HG02938 (cell line): ENCODE measurements at regions not wholly inside any gene's neighbourhood (a gene's known extent, or its start where the extent isn't known, plus 50 kb on each side); places are given as distances from the start of the nearest gene placed in this dataset.
"Not testable (repeated sequence)": the region's sequence is repeated elsewhere in the genome, so short reads cannot be mapped to it uniquely, and the experiment has no call there.

Experiments used
- ATAC-seq: cut with Tn5 transposase; IDR thresholded peaks from one replicate; pipeline ENCODE4 v1.9.1; 2021; ENCODE audit warnings: mild to moderate bottlenecking, moderate library complexity; ENCODE audit not compliant: unreplicated experiment

DNA sequence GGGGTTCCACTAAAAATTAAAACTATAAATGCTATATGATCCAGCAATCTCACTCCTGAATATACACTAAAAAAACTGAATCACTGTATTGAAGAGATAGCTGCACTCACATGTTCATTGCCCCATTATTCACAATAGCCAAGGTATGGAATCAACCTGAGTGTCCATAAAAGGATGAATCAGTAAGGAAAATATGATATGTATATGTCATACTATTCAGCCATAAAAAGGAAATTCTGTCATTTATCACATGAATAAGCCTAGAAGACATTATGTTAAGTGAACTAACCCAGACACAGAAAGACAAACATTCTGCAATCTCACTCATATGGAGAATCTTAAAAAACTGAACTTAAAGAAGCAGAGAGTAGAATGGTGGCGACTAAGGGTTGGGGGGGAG, 1376.2 kb upstream of the CDH9 start:
- ATAC-seq, result no peak

DNA sequence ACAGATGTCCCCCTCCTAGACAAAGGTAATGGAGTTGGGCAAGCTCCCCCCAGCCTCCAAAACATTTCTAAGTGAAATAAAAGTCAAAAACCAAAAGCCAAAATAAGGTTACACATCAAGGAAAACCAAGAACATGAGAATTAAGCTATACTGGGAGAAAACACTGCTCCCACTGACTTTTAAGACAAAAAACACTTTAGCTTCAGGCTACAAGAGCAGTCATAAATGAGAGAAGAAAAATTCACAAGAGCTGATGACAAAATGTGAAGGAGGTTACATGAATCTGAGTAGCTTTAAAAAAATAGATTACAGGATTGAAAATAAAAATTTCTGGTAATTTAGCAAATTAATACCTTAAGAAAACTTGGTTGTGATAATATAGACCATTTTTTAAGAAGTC, 1370.3 kb upstream of the CDH9 start:
- no peak for ATAC-seq

DNA sequence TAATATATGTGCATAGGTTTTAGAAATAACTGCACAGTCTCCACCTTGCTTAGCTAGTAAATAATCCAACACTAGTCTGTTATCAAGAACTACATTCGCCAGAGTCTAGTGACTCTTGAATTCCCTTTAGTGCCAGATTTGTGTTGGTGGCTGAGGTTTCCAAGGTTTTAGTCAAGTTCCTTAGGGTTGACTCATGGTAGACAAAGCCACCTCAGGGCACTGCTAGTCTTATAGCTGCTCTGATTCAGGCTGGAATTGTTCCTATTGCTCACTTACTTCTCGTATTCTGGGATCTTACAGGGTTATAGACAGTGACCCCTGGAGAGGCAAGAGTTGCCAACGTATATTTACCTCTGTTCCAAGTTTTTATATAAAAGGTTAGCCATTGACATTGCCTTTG, 1369.8 kb upstream of the CDH9 start:
- ATAC-seq, result no peak

DNA sequence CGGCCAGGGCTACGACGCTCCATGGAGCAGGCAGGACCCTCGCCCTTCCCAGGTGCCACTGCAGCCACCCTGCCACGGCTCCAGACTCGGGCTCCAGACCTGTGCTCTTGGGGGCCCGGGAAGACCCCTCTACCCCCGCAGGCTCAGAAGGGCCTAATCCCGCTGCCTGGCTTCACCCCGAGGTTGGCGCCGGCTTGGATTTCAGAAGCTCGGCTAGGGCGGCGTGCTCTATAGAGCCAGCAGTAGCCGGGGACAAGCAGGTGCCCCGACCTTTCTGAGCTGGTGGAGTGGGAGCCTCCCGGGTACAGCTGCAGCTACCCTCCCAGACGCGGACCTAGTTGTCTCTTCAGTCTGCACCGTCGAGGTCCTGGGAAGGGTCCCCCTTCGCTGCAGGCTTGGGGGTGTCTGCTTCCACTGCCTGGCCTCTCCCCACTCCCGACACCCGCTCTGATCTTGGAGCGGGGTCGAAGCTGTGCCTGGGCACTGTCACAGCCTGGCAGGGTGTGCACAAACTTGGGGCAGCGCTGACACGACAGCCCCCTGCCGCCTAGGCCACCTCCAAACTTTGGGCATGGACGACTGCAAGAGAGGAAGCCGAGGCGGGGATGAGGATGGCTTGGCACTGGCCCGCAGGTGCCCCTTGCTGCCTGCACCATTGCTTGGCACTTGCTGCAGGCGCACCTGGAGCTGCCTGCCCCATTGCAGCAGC, 1366.1 kb upstream of the CDH9 start:
- ATAC-seq, result no peak

DNA sequence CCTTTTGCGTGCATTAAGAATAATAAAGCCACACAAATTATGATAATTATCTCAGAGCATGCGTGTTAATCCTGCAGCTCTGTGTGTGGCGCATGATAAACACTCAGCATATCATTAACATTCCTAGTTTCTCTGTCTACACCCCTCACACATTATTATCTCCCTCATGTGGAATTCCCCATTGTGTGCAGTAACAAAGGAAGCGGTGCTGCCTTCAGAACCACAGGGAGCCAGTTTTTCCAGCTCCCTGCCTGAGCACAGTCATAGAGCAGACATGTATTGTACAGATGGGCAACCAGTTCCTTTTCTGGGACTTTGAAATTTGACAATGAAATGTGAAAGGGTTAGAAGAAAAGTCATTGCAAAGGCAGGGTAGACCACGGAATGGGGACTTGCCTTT, 1365.5 kb upstream of the CDH9 start:
- no peak for ATAC-seq

DNA sequence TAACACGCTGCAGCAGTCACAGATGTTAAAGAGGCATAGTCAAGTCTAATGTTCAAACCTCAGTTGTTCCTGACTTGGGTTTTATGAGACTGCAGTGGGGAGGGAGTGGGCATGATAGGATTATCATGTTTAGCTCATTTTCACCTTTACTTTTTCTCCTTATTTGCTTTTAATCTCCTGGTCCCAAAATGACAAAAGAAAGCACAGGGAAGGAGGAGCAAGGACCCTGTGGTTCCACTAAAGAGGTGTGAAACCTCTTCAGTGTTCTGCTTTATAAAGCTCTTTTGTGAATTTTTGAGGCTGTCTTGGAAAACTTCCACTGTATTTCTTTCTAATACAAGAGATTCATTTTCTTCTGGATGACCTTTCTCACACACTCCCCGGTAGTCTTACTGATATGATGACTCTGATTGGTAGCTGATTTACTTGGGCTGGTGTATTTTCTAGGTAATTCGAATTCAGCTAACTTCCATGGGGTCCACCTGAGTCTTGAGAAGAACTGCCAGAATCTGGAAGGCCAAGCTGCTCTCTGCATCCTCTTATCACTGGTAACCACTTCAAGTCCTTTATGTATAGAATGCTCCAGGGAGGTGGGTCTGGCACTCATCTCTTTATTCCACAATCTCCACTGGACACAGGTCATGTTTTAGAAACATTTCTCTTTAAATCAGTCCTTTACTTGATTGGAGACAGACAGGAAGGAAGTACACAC, 1364.4 kb upstream of the CDH9 start:
- ATAC-seq, result no peak

GRCh38 chr5:28400076-28400475, 1361.7 kb upstream of the CDH9 start:
- no peak for ATAC-seq

DNA sequence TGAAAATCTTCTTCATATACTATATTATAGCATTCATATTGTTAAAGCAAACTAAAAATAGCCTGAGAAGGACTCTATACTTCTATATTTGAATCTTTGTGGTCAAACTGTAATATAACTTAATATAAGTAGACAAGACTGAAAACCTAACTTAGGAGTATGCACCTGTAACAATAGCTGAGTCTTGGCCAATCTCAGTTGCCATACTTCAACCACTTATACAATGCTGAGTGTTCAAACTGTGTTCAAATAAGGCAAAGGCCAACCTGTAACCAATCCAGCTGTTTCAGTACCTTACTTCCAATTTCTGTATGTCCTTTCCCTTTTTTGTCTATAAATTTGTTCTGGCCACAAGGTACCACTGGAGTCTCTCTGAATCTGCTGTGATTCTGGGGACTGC, 1360.8 kb upstream of the CDH9 start:
- ATAC-seq, result no peak

DNA sequence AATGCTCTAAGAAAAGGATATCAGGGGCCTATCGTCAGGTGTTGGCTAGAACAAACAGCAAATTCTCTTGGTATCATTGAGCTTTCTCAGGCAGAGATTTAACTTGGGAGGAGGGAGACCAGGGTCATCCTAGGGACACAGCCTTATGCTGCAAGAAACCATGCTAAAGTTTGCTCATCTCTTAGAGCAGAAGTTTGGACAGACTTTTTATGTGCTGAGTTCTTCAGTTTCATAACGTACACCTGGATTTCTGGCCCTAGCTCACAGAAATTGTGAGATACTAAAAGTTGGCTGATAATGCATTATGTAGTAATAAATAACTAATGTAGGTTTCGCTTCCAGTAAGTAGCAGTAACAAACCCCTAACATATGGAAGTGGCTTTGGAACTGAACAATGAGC, 1359.8 kb upstream of the CDH9 start:
- no peak for ATAC-seq

DNA sequence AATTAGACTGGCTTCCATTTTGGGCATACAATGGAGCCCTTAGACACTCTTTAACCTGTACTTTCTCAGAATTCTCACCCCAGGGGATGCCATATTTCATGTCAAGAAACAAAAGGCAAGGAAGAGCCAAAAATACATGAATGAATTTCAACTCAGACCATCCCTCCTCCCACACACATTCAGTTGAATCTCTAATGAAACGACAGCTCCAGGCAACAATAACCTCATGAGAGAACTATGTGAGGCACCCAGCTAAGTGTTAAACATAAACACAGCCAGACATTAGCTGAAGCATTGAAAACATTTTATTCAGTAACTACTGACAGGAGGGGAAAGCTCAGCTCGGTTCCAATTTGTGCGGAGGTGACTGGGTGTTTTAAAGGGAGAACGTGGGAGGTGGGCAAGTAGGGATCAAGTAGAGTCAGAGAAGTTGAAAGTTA, 1359.1 kb upstream of the CDH9 start:
- ATAC-seq, result no peak

DNA sequence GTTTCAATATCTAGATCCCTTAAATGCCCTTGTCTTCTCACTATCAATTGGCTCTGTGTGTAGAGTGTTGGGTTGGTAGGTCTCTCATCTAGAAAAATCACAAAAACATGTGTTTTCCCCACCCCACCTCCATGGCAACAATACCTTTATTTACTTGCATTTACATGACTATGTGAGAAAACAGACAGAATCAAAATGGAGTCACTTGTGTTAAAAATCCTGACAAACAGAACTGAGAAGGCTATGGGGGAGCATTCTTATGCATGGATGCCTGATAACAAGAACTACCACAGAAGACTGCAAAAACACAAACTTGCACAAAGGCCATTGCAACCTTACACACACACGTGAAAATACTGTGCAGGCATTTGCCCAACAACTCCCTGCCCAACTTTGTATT, 1352.9 kb upstream of the CDH9 start:
- no peak for ATAC-seq

DNA sequence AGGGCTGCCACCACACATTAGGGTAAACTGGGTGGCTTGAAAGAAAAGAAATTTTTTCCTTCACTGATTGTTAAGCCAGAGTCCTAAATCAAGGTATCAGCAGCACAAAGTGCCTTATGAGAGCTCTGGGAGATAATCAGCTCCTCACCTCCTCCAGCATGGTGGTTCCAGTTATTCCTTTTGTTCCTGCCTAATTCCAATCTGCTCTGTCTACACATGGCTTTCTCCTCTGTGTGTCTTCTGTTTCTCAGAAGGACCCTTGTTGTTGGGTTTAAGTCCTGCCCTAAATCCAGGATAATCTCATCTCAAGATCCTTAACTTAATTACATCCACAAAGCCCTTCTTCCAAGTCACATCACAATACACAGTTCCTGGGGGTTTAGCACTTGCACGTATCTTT, 1352.0 kb upstream of the CDH9 start:
- no peak for ATAC-seq

DNA sequence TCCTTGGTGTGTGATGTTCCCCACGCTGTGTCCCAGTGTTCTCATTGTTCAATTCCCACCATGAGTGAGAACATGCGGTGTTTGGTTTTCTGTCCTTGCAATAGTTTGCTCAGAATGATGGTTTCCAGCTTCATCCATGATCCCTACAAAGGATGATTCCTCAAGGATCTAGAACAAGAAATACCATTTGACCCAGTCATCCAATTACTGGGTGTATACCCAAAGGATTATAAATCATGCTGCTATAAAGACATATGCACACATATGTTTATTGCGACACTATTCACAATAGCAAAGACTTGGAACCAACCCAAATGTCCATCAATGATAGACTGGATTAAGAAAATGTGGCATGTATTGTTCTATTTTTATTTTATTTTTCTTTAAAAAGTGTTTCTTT, 1351.3 kb upstream of the CDH9 start:
- ATAC-seq, result not testable (repeated sequence)

DNA sequence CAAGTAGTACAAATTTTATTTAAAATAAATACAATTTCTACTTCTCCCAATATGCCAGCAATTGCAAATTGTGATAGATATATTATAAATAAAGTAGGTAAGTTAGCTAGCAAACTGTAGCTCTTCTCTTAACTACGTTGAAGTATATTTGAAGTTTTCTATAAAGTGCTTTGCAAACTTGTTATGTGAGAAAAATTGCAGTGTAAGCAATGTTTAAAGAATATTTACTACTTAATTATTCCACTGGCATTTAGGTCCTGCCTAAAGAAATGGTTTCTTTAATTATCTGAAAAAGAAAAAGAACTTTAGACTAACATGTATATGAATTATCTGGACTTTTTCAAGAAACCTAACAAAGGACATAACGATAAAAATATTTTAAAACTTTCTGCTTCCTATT, 1350.0 kb upstream of the CDH9 start:
- ATAC-seq, result no peak

DNA sequence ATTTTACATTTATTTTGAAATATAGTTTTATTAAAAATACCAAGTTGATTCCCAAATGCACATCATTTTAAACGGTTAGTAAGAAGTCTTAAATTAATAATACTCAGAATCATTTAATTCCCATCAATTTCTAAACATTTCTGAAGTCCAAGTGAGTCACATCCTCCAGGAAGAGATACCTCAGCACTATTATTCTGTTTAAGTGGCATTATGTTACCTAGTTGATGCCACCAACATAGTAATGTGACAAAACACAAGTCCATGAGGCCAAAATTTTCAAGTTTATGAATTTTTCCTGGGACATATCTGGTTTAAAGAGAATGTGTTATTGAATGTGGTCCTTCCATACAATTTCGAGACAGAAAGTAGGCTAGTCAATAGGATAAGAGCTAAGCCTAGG, 1348.3 kb upstream of the CDH9 start:
- ATAC-seq, result no peak

DNA sequence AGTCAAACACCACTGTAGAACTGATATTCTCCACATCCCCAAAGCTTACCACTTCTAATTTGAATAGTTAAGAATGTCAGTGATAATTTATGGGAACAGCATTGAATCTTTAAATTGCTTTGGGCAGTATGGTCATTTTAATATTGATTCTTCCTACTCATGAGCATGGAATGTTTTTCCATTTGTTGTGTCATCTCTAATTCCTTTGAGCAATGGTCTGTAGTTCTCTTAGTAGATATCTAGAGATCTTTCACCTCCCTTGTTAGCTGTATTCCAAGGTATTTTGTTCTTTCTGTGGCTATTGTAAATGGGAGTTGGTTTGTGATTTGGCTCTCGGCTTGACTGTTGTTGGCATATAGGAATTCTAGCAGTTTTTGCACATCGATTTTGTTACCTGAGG, 1341.8 kb upstream of the CDH9 start:
- no peak for ATAC-seq

GRCh38 chr5:28374492-28374967, 1336.1 kb upstream of the CDH9 start:
- no peak for ATAC-seq

GRCh38 chr5:28370896-28371295, 1332.5 kb upstream of the CDH9 start:
- ATAC-seq, result no peak

GRCh38 chr5:28369418-28369817, 1331.0 kb upstream of the CDH9 start:
- ATAC-seq, result no peak

- ATAC-seq, result no peak
Observed at GRCh38 chr5:28355831-28356230, 1317.4 kb upstream of the CDH9 start.

- ATAC-seq, result no peak
Observed at GRCh38 chr5:28346696-28347095, 1308.3 kb upstream of the CDH9 start.

GRCh38 chr5:28344836-28345433, 1306.5 kb upstream of the CDH9 start:
- ATAC-seq, result no peak
